Stimulated activated CD8-positive, alpha-beta memory T cell treated with anti-CD3 and anti-CD28 coated beads, Interleukin-2, amount 100 ng/mL, for 48 hours (primary cell): ENCODE measurements at regions not wholly inside any gene's neighbourhood (a gene's known extent, or its start where the extent isn't known, plus 50 kb on each side); places are given as distances from the start of the nearest gene placed in this dataset.

ENCODE experiments used
- DNase-seq, 2 donors: peaks; one replicate each; pipeline ENCODE4 v3.0.0-alpha.2; 2020; ENCODE audit warnings: low read depth in 2 of 2

- DNase-seq: no peak
Observed at GRCh38 chr15:31151301-31152233, 50.0 kb upstream of the TRPM1 start.

GRCh38 chr15:31153531-31153930, 52.0 kb upstream of the TRPM1 start:
- no peak for DNase-seq

- no peak for DNase-seq
Observed at GRCh38 chr15:31155151-31155550, 53.6 kb upstream of the TRPM1 start.

GRCh38 chr15:31156226-31156625, 54.7 kb upstream of the TRPM1 start:
- DNase-seq: no peak

GRCh38 chr15:31156808-31157207, 55.3 kb upstream of the TRPM1 start:
- no peak for DNase-seq

GRCh38 chr15:31157644-31158069, 56.1 kb upstream of the TRPM1 start:
- DNase-seq: no peak

GRCh38 chr15:31158858-31159569, 57.5 kb upstream of the TRPM1 start:
- DNase-seq: no peak

GRCh38 chr15:31159837-31160236, 58.3 kb upstream of the TRPM1 start:
- no peak for DNase-seq

- DNase-seq: no peak
Observed at GRCh38 chr15:31160297-31160696, 58.8 kb upstream of the TRPM1 start.

- DNase-seq: no peak
Observed at GRCh38 chr15:31160740-31161495, 59.4 kb upstream of the TRPM1 start.

- no peak for DNase-seq
Observed at GRCh38 chr15:31161951-31162350, 60.4 kb upstream of the TRPM1 start.

GRCh38 chr15:31162721-31163510, 61.4 kb upstream of the TRPM1 start:
- DNase-seq: no peak

- no peak for DNase-seq
Observed at GRCh38 chr15:31163769-31164572, 62.4 kb upstream of the TRPM1 start.

GRCh38 chr15:31164573-31164912, 63.0 kb upstream of the TRPM1 start:
- DNase-seq: no peak

GRCh38 chr15:31169558-31169957, 68.0 kb upstream of the TRPM1 start:
- no peak for DNase-seq

- DNase-seq: no peak
Observed at GRCh38 chr15:31171731-31172130, 70.2 kb upstream of the TRPM1 start.

GRCh38 chr15:31172606-31173005, 71.1 kb upstream of the TRPM1 start:
- DNase-seq: no peak

- no peak for DNase-seq
Observed at GRCh38 chr15:31173790-31174450, 72.4 kb upstream of the TRPM1 start.

- no peak for DNase-seq
Observed at GRCh38 chr15:31175484-31175883, 74.0 kb upstream of the TRPM1 start.

- no peak for DNase-seq
Observed at GRCh38 chr15:31177951-31178350, 76.4 kb upstream of the TRPM1 start.
